NCI-H2107 (cell line): ENCODE measurements at regions not wholly inside any gene's neighbourhood (a gene's known extent, or its start where the extent isn't known, plus 50 kb on each side); places are given as distances from the start of the nearest gene placed in this dataset.
"Not testable (repeated sequence)": the region's sequence is repeated elsewhere in the genome, so short reads cannot be mapped to it uniquely, and the experiment has no call there.

Experiments
- DNase-seq: peaks from one replicate; lab custom pipeline; 2025; lab: John Stamatoyannopoulos, UW

DNA sequence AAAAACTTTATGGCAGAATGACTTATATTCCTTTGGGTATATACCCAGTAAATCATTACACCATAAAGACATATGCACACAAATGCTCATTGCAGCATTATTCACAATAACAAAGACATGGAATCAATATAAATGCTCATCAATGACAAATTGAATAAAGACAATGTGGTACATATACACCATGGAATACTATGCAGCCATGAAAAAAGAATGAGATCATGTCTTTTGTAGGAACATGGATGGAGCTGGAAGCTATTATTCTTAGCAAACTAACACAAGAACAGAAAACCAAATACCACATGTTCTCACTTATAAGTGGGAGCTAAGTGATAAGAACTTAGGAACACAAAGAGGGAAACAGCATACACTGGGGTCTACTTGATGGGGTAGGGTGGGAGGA is 321.7 kb downstream of the ZNF674 start:
- DNase-seq, result not testable (repeated sequence)

DNA sequence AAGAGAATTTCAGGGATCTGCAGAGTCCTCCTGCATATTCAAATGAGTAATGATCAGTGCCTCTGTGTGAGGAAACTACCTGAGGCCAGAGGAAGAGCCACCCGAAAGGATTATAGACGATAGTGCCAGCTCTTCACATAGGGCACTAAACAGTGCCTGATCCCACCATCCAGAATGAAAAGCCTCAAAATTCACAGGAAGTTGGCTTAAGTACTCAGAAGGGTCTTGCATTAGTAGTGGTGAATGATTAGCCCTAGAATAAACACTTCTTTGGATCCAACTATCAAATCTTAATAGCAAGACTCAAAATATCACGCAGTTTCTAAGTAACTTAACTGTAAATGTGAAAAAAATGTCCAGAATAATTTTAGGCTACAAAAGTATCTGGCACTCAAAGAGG is 324.4 kb downstream of the ZNF674 start:
- DNase-seq, result no peak

DNA sequence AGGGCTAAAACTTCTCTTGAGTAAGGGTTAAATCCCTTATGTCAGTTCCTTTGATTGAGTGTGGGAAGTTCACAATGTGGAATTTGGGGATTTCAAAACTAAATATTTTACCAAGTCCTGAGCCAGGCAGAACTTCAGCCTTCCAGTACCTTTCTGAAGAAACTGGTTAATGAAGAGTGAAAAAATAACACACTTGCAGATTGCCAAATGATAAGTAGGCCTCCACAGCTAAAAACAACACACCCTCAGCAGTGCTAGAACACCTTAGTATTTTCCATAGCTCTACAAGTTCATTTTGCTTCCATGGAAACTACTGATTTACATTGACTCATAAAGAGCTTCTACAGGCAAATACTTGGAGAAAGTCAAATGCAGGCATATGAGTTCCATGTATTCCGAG is 326.8 kb downstream of the ZNF674 start:
- DNase-seq, result no peak

DNA sequence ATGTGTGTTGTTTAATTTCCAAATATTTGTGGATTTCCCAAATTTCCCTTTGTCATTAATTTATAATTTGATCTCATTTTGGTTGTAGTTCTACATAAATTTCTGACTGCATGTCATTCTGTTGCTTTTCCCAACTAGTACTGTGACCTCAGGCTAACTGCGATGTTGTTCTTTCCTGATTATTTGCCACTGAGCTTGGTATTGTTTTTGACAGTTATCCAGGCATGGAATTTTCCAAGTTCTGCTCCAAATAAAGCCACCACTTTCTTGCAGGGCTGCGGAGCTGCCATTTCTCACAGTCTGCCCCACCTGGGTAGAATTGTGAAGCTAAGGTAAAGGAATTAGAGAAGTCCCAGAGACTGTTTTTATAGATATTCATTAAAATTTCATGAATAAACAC is 328.8 kb downstream of the ZNF674 start:
- DNase-seq, result no peak

DNA sequence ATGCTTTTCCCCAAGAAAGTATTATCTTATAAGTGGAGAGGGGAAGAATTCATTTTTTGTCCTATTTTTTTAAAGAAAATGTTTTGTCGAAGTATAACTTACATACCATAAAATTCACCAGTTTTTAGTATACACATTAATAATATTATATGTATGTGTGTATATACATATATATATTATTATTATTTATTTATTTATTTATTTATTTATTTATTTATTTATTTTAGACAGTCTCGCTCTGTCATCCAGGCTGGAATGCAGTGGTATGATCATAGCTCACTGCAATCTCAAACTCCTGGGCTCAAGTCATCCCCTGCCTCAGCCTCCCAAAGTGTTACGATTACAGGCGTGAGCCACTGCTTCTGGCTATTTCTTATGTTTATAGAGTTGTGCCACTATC is 334.1 kb downstream of the ZNF674 start:
- no peak for DNase-seq

DNA sequence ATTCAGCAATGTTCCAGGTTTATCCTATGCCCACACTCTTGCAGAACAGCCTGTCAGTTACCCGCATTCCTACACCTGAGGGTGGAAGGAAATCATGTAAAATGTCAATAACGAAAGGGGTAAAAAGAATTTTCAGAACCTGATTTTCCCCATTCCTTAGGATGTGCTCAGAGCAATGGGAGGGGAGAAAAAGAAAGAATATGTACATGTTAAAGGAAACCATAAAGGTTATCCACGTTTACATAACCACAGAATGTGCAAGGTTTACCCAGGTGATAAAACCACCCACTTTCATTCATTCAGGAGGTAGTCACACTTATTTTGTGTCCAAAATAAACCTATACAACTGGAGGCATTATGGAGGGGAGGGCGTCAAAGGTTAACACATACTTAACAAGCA is 335.5 kb downstream of the ZNF674 start:
- no peak for DNase-seq

DNA sequence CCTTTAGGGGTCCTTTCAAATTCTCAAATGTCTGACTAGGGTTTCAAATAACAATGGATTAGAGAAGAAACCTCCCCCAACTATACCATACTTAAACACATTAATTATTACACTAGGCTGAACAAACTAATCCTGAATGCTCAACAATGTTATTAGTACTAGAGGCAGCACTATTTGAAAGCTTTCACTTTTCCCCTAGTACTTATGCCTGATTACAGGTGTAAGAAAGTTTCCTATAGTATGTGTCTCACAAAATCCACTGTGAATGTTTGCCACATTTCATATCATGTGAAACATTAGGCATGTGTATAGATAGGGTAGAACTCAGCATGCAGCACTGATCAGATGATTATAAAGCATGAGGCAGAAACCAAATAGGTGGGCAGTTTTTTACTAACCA is 336.2 kb downstream of the ZNF674 start:
- no peak for DNase-seq

DNA sequence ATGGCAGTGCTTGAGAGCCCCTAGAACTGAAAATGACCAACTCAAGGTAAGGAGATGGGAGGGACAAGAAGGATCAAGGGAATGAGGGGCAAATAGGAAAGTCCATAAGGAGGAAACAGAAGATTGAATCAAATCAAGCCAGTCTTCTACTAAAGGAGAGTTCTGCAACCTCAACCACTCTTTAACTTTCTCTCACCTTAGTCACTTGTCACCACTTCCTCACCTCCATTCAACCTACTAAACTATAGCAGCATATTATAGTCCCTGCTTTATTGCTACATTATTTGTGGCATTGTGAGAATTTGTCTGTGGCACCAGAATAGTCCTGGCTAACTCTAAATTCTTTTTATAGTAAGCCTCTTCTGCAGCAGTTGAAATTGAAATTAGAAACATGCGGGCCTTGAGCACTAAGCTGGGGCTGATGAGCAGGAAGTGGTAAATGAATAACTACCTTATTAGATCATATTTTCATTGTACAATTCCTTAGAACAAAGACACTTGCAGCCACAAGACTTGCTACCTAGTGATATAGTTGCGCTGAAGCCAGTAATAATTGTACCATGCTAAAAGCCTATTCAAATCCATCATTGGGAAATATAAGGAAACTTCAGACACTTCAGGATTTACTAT is 336.9 kb downstream of the ZNF674 start:
- no peak for DNase-seq

DNA sequence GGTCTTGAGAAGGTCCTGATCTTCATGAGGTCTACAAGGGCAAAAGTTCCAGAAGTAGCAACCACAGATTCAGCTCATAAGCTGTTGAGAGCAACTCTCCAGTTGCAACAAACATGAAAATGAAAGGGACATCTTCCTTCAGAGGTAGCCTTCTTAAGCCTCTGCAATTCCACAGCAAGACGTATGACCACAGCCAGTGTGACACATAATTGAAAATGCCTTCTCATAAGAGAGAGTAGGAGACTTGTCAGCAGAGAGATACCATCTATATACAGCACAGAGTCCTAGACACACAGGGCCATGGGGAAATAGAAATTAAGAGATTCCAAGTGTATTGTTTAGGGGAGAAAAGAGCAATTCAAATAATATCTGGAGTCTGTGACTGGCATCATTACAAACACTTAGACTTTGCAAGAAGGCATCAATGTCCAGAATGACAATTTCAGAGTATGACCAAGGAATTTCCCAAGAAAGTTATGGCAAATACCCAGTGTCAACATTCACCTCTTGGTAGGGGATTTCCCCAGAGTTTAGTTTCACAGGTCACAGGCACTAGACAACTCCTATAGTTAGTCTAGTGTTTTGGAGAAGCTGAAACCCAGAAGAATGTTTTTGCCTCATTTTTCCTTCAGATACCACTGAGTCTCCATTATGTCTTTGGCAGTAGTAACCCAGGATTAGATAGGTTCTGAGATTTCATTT is 340.3 kb downstream of the ZNF674 start:
- DNase-seq, result no peak

DNA sequence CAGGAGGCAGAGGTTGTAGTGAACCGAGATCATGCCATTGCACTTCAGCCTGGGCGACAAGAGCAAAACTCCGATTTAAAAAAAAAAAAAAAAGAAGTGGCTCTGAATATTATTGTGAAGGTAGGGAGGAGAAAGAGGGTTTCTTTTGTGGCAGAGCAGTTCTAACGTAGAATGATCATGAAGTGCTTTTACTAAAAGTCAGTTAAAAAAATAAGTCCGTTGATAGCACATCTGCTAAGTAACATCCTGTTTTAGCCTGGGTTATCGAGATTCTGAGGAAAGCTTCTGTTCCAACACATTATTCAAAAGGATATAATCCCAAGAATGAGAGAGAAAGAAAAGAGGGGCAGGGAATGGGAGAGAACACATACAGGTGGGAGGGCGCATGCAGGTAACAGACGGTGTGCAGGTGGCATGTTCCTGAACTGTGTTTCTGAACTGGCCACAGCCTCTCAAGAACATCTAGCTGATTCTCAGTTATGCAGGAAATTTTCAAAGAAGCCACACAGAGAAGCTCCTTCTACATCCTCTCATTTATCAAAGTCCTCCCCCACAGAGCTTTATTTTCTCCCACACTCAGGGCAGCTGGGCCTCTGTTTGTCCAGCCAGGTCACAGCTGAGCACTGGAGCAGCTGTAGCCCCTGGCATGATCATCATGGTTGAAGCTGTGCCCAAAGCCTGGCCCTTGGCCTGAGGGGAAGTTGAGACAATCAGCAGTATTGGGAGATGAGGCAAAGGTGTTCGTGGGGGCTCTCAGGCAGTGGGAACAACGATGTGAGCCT is 342.3 kb downstream of the ZNF674 start:
- DNase-seq, result no peak

DNA sequence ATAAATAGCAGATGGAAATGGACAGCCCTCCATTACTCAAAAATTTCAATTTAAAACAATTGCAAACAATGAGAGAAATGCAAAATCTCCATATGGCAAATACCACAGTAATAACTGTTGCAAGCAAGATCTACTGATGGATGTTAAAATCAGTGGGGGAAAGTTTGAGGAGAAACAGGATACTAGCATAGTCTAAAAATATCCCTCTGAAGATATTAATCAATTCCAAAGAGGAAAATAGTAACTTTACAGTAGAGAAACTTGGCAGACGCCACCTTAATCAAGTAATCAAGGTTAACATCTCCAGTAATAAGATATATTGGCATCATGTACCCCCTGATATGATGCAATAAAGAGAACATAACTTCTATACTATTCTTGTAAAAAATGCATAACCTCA is 344.8 kb downstream of the ZNF674 start:
- DNase-seq, result no peak

DNA sequence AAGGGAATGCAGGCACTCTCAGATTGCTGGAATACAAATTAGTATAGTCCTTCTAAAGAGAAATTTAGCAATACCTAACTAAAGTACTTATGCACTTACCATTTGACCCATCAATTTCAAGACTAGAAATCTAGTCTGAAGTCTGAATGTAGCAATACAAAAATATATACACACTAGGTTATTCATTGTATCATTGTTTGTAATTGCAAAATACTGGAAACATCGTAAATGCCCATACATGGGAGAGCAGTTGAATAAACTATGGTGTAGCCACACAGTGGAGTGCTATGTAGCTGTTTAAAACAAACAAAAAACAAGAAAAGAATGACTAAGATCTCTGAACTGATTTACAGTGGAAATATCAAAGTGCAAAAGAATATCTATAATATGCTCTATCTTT is 346.4 kb downstream of the ZNF674 start:
- no peak for DNase-seq

DNA sequence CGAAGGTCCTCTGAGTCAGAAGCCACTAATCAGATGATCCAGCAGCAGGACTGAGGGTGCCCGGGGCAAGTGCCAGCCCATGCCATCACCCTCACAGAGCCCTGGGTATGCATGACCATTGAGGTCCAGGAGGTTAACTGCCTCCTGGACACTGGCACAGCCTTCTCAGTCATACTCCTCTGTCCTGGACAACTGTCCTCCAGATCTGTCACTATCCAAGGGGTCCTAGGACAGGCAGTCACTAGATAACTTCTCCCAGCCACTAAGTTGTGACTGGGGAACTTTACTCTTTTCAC is 358.5 kb downstream of the ZNF674 start:
- not testable (repeated sequence) for DNase-seq

DNA sequence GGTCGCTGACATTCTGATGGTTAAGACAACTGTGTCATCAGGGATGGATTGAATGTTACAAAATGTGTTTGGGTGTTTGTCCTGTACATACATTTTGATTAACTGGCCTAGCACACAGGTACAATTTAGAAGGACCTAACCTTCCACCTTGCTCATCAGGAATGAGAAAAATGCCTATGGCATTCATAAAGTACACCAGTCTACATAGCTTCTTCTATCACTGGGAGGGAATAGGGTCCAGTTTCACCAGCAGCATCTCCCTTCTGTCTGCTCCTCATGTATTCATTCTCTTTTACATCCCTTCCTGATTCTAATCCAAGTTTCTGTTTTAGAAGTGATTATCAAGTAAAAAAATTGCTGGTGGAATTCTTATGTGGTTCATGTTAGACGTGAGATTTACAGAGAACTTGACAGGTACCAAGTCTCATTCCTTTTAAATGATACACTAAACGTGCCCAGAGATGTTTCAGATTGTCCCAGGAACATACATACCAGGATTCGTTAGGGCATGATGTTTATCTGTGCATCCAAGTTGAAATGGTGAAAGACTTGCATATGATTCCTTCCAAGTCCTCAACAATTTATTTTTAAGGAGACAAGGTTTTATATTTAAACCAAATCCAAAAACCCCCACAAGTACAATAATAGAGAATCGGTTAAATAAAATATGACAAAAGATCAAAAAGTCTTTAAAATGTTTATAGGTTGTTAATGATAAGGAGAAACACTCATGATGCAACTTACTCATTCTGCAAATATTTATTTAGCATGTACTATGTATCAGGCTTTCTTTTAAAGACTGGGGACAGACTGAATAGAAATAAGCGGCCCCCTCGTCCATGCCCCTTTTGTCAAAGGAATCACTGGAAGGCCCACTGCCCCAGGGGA is 359.1 kb downstream of the ZNF674 start:
- no peak for DNase-seq

DNA sequence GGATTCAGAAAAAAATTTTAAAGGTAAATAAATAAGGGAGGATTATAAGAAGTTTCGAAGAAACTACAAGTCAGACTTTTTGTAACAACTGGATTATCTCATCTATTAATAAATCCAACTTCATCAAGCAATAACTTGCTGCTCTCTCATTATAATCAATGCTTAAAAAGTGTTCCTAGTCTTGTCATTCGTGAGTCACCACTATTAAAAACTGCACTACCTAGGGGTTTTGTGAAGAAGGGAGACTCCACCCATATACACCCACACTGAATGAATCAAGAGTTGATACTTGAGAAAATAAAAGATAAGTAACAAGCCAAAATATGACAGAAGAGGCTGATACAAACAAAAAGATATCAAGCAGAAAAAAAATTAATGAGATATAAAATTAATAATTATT is 360.5 kb downstream of the ZNF674 start:
- DNase-seq, result no peak

DNA sequence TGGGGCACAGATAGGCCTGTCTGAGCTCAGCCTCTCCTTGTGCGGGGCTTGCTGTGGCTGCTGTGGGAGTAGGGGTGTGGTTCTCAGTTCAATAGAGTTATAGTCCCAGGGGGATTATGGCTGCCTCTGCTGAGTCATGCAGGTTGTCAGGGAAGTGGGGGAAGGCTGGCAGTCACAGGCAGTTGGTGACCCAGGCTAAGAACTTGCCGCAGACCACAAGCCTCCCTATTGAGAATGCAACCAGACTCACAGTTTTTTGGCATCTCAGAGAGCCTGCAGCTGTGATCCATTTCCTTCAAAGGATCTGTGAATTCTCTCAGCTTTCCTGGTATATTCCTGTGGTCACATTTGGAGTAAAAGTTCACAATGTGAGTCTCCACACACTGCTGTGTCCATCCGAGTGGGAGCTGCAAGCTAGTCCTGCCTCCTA is 364.9 kb downstream of the ZNF674 start:
- DNase-seq, result no peak

DNA sequence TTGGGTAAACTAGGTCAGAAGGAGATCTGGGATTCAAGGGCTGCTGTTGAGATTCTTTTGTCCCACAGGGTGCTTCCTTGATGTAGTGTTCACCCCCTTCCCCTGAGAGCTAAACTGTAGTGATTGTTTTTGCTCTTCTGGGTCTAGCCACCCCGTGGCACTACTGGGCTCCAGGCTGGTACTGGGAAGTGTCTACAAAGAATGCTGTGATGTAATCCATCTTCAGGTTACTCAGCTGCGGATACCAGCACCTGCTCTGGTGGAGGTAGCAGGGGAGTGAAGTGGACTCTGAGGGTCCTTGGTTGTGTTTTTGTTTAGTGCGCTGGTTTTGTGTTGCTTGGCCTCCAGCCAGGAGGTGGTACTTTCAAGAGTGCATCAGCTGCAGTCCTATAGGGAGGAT is 365.5 kb downstream of the ZNF674 start:
- DNase-seq, result no peak

DNA sequence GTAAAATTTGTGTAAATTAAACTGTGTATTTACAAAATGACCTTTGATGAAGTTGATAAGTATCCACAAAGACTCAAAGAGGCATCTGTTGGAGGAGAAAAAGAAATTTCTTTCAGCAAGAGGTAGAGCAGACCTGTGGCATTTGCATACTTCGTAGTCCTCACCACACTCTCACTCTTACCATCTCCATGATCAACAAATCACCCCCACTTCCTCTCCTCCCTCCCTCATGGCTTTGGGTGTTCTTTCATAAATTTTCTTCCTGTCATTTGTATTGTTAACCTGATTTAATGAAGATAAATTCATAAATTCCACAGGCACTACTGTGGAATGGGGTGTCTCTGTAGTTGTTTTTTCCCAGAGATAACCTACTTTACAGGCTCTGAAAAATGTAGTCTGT is 366.5 kb downstream of the ZNF674 start:
- no peak for DNase-seq

DNA sequence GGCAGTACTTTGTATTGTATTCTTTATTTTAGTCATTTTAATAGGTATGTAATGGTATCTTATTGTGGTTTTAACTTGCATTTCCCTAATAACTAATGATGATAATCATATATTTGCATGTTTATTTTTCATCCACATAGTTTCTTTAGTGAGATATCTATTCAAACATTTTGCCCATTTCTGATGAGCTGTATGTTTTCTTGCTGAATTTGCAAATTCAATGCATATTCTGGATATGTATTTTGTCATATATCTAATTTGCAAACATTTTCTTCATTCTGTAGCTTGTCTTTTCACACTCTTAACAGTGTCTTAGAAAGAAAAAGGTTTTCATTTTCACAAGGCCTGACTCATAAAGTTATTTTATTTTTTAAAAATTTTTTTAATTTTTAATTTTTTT is 372.1 kb downstream of the ZNF674 start:
- DNase-seq, result no peak

DNA sequence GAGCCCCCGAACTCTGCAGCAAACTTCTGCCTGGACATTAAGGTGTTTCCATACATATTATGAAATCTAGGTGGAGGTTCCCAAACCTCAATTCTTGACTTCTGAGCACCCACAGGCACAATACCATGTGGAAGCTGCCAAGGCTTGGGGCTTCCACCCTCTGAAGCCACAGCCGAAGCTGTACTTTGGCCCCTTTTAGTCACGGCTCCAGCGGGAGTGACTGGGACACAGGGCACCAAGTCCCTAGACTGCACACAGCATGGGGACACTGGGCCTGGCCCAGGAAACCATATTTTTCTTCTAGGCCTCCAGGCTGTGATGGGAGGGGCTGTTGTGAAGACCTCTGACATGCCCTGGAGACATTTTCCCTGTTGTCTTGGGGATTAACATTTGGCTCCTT is 373.8 kb downstream of the ZNF674 start:
- not testable (repeated sequence) for DNase-seq

DNA sequence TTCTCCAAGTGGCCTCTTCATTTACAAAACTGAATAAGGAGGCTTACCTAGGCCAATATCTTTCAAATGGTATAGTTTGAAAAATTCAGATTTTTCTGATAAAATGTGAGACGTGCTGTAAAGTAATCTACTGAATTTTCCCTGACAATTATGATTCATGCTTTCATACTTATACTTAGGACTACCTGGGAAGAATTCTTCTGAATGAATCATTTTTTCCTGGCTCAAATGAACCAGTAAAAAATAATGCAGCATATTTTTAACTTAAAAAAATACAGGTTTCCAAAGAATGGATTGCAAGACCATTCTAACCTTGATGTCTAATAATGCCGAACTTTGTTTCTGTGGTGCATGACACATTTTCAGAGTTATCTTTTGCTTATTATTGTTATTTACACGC is 375.4 kb downstream of the ZNF674 start:
- DNase-seq, result no peak

DNA sequence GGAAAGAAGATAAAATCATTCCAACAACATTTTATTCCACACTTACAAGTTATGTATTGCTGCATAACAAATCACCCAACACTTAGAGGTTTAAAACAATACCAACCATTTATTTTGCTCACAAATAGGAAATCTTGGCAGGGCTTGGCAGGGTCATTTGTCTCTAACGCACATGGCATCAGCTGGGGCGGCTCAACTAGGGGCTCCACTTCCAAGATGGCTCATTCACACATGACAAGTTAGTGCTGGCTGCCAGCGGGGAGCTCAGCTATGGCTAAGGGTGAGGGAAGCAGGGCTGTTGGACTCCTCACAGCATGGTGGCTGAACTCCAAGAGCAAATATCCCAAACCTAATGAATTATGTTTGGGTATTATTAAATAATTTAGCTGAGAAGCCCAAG is 377.0 kb downstream of the ZNF674 start:
- DNase-seq, result no peak

DNA sequence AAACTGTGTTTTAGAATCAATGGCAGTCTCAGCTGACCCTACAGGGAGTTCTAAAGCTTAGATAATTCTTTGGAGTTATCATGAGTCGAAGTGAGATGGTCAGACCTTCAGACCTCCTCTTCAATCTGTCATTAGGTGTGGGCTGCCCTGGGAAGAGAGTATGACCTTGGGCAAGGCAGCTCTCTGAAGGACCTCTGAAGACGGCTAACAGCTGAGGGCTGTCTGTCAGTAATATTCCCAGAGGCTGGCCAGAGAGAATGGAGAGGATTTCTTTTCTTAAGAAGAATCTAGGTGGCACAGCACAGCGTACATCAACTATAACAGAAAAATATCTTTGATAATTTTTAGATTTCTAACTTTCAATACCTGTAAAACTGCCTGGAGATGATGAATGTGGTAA is 379.4 kb downstream of the ZNF674 start:
- no peak for DNase-seq
